HCT116 (cell line): ENCODE measurements at regions not wholly inside any gene's neighbourhood (a gene's known extent, or its start where the extent isn't known, plus 50 kb on each side); places are given as distances from the start of the nearest gene placed in this dataset.
"Not testable (repeated sequence)": the region's sequence is repeated elsewhere in the genome, so short reads cannot be mapped to it uniquely, and the experiment has no call there.

Experiments used
- ATAC-seq: fragments of 200-7000 bp; cut with Tn5 transposase; 2 replicates; pipeline ENCODE4 v1.9.1; 2020; ENCODE audit warnings: mild to moderate bottlenecking, moderate library complexity
- BruUV-seq: library from RNA; stranded (reverse); fragments of 400-500 nt; replicated peaks from 2 replicates; lab custom pipeline; 2021; lab: Mats Ljungman, UMichigan
- CTCF ChIA-PET: fragments of 300-600 bp; sonication (Branson Sonifier 250); formaldehyde crosslinking; loops from one replicate; lab custom pipeline; 2021; ENCODE audit warnings: antibody characterized with exemption; lab: Charles Lee
- POLR2A ChIA-PET: fragments of 300-600, 350-600 bp; sonication (Branson Sonifier 250); formaldehyde crosslinking; loops from one replicate; lab custom pipeline; 2021; ENCODE audit warnings: antibody characterized with exemption; lab: Charles Lee
- RAD21 ChIA-PET, 2 experiments: fragments of 300-600 bp; sonication (Branson Sonifier 250); formaldehyde crosslinking; loops; one replicate each; lab custom pipeline; 2023; ENCODE audit warnings: low total read pairs in 2 of 2; ENCODE audit not compliant: uncharacterized antibody in 2 of 2, unreplicated experiment in 2 of 2, low non-redundant PET in 1 of 2; lab: Charles Lee
- DNase-seq: peaks from one replicate; pipeline ENCODE4 v3.0.0-alpha.2; 2010; ENCODE audit warnings: low read depth, low spot score
- H2AFZ ChIP-seq: fragments of 200-600 bp; shearing (Covaris generic), sonication (generic); 2 replicates; pipeline ENCODE4 v1.6.1; 2017; ENCODE audit warnings: low read depth, mixed run types, mixed read lengths, antibody characterized with exemption, low read length; ENCODE audit not compliant: poor library complexity, severe bottlenecking
- H3K27ac ChIP-seq: 2 replicates; pipeline ENCODE4 v1.5.1; 2012; ENCODE audit warnings: low read depth, low read length
- H3K27me3 ChIP-seq: fragments of 200-600 bp; sonication (generic); 2 replicates; pipeline ENCODE4 v1.6.1; 2016; ENCODE audit warnings: mixed run types, low read length, mixed read lengths; ENCODE audit not compliant: insufficient read depth
- H3K36me3 ChIP-seq, 2 experiments: fragments of 200-500 bp in 1 of 2; fragments of 200-600 bp in 1 of 2; sonication (Bioruptor generic) in 1 of 2; sonication (generic) in 1 of 2; 2 replicates each; pipeline versions ENCODE4 v1.5.1 to v1.6.1; 2014 to 2016; ENCODE audit warnings: low read length in 2 of 2, inconsistent platforms in 1 of 2, mixed read lengths in 1 of 2, mixed run types in 1 of 2; ENCODE audit not compliant: insufficient read depth in 2 of 2, control insufficient read depth in 1 of 2
- H3K4me1 ChIP-seq, 2 experiments: fragments of 200-600 bp in 1 of 2; sonication (generic) in 1 of 2; 2 replicates each; pipeline versions ENCODE4 v1.5.1 to v1.6.1; 2012 to 2017; ENCODE audit warnings: low read length in 2 of 2, inconsistent platforms in 1 of 2, mild to moderate bottlenecking in 1 of 2, mixed read lengths in 1 of 2, mixed run types in 1 of 2, moderate library complexity in 1 of 2; ENCODE audit not compliant: insufficient read depth in 2 of 2, control insufficient read depth in 1 of 2
- H3K4me2 ChIP-seq: fragments of 200-600 bp; sonication (generic); 2 replicates; pipeline ENCODE4 v1.6.1; 2017; ENCODE audit warnings: mixed run types, low read length, mixed read lengths
- H3K4me3 ChIP-seq, 2 experiments: fragments of 200-600 bp in 1 of 2; sonication (generic) in 1 of 2; replicated peaks in 1 of 2; 2 replicates each; pipeline ENCODE4 v1.5.1; 2011 to 2016; ENCODE audit warnings: low read length in 2 of 2, control low read depth in 1 of 2, low read depth in 1 of 2, mild to moderate bottlenecking in 1 of 2, mixed read lengths in 1 of 2, mixed run types in 1 of 2
- H3K79me2 ChIP-seq: fragments of 200-600 bp; sonication (generic); 2 replicates; pipeline ENCODE4 v1.6.1; 2017; ENCODE audit warnings: mild to moderate bottlenecking, mixed run types, low read length, moderate library complexity, mixed read lengths; ENCODE audit not compliant: insufficient read depth
- H3K9ac ChIP-seq: fragments of 200-600 bp; sonication (generic); 2 replicates; pipeline ENCODE4 v1.6.1; 2016; ENCODE audit warnings: low read length, mixed read lengths
- H3K9me2 ChIP-seq: fragments of 200-600 bp; sonication (generic), shearing (Covaris generic); 2 replicates; pipeline ENCODE4 v1.6.1; 2017; ENCODE audit warnings: mixed run types, mild to moderate bottlenecking, moderate library complexity; ENCODE audit not compliant: insufficient read depth
- H3K9me3 ChIP-seq, 2 experiments: fragments of 200-500 bp in 1 of 2; fragments of 200-600 bp in 1 of 2; sonication (Bioruptor generic) in 1 of 2; sonication (generic) in 1 of 2; 2 replicates each; pipeline ENCODE4 v1.6.1; 2014 to 2017; ENCODE audit warnings: low read length in 2 of 2, mixed read lengths in 2 of 2, inconsistent platforms in 1 of 2, low read depth in 1 of 2, mild to moderate bottlenecking in 1 of 2, mixed run types in 1 of 2, moderate library complexity in 1 of 2; ENCODE audit not compliant: control insufficient read depth in 1 of 2, insufficient read depth in 1 of 2
- H4K20me1 ChIP-seq: fragments of 200-600 bp; sonication (generic), shearing (Covaris generic); 2 replicates; pipeline ENCODE4 v1.6.1; 2017; ENCODE audit warnings: mixed run types, mild to moderate bottlenecking, moderate library complexity; ENCODE audit not compliant: insufficient read depth
- EZH2phosphoT487 ChIP-seq: fragments of 200-600 bp; IDR thresholded peaks from 2 replicates; pipeline ENCODE4 v1.6.1; 2018; ENCODE audit warnings: antibody characterized with exemption, borderline replicate concordance
- intact Hi-C: fragments of 100-400 bp; cut with micrococcal nuclease; formaldehyde crosslinking; loops from 2 replicates; pipeline ENCODE4 v1.10.0; 2022
- TF ChIP-seq, protein P1 (sequence below): IDR thresholded peaks from 2 replicates; pipeline ENCODE4 v1.6.1; 2011; ENCODE audit warnings: mild to moderate bottlenecking, low read length, moderate library complexity; ENCODE audit not compliant: insufficient replicate concordance; ENCODE audit errors: extremely low read depth

DNA sequence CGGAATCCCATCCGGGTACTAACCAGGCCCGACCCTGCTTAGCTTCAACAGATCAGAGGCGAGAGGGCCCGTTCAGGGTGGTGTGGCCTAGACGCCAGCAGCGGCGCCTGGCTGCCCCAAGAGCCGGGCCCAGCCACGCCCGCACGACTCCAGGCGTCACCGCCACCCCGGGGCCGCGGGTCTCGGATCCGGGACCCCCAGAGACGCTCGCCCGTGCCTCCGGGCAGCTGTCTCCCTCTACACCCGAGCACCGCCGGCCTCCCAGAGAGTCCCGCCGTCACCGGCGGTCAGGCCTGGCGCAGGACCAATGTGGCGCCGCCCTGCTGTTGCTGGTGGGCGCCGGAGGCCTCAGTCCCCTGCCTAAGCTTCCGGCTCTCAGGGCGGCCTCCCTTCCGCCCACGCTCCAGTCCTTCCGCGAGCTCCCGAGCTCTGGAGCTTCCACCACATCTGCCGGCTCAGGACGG is 441.2 kb upstream of the DEFB115 start:
- CTCF ChIA-PET, result no interaction called here
- RAD21 ChIA-PET, result no interaction called here
- peak; percentile 36; the same call in 1 of the 2 replicates for ATAC-seq
- Histone ChIP-seq H3K9me3 (peaks cover 0 to 6% of the 10 kb centered on the region in 2 experiments; a peak in 1 of 4 replicates), H4K20me1 (no peaks in the 10 kb centered on the region), H3K9ac (no peak overlapping the region), H3K36me3 (no peaks in the 10 kb centered on the region), H3K4me3 (no peak overlapping the region), H3K27ac (no peak overlapping the region), H3K4me2 (no peak overlapping the region), H3K79me2 (no peaks in the 10 kb centered on the region), H3K27me3 (no peaks in the 10 kb centered on the region), H3K9me2 (no peaks in the 10 kb centered on the region), H3K4me1 (no peaks in the 10 kb centered on the region), H2AFZ (no peak overlapping the region)
- no peak for DNase-seq
- POLR2A ChIA-PET, result no interaction called here
- TF ChIP-seq, protein P1, sequence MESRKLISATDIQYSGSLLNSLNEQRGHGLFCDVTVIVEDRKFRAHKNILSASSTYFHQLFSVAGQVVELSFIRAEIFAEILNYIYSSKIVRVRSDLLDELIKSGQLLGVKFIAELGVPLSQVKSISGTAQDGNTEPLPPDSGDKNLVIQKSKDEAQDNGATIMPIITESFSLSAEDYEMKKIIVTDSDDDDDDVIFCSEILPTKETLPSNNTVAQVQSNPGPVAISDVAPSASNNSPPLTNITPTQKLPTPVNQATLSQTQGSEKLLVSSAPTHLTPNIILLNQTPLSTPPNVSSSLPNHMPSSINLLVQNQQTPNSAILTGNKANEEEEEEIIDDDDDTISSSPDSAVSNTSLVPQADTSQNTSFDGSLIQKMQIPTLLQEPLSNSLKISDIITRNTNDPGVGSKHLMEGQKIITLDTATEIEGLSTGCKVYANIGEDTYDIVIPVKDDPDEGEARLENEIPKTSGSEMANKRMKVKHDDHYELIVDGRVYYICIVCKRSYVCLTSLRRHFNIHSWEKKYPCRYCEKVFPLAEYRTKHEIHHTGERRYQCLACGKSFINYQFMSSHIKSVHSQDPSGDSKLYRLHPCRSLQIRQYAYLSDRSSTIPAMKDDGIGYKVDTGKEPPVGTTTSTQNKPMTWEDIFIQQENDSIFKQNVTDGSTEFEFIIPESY, result no peak
- no peak for TF ChIP-seq EZH2phosphoT487
- BruUV-seq, result no TSS peak
- intact Hi-C loops, result no loop called here

DNA sequence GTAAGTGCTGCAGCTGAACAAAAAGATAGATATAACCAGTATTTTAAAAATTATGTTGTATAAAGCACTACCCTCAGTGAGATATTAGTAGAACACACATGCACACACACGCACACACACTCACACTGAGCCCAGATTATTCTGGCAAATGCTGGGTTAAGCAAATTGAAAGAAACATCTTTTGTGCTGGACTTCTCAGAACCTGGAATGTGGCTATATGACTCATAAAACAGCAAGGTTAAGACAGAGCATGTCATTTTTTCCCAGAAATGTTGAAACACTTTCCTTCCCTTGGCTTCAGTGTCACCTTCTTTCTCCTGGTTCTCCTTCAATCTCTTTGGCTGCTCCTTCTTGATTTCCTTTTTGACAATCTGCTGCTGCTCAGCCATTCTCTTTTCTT is 435.8 kb upstream of the DEFB115 start:
- H3K4me1 ChIP-seq, H3K79me2 ChIP-seq, H3K27me3 ChIP-seq, ATAC-seq, H3K4me3 ChIP-seq, BruUV-seq, H3K9me2 ChIP-seq, intact Hi-C loops, H3K36me3 ChIP-seq, RAD21 ChIA-PET, CTCF ChIA-PET, H3K9ac ChIP-seq, H3K27ac ChIP-seq, H3K9me3 ChIP-seq, H4K20me1 ChIP-seq, POLR2A ChIA-PET, H2AFZ ChIP-seq, DNase-seq, H3K4me2 ChIP-seq: not testable (repeated sequence)

GRCh38 chr20:30824666-30825065 is 432.8 kb upstream of the DEFB115 start:
- H3K79me2 ChIP-seq, H4K20me1 ChIP-seq, CTCF ChIA-PET, H3K9me2 ChIP-seq, H3K27ac ChIP-seq, H3K4me1 ChIP-seq, RAD21 ChIA-PET, H3K4me3 ChIP-seq, H3K9me3 ChIP-seq, POLR2A ChIA-PET, DNase-seq, H3K36me3 ChIP-seq, intact Hi-C loops, H2AFZ ChIP-seq, H3K9ac ChIP-seq, H3K4me2 ChIP-seq, BruUV-seq, ATAC-seq, H3K27me3 ChIP-seq: not testable (repeated sequence)

DNA sequence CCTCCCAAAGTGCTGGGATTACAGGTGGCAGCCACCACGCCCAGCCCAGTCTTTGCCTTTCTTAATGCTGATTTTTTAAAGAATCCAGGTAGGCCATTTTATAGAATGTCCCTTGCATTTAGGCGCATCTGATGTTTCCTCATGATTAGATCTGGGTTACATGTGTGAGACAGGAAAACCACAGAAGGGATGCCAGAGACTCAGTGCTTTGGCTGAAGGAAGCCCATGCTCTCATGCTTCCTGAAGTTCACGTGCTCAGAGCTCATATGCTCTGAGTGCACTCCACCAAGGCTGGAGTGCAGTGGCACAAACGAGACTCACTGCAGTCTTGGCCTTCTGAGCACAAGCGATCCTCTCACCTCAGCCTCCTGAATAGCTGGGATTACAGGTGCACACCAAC is 411.5 kb upstream of the DEFB115 start:
- BruUV-seq, RAD21 ChIA-PET, H3K27ac ChIP-seq, POLR2A ChIA-PET, intact Hi-C loops, H3K4me3 ChIP-seq, H4K20me1 ChIP-seq, H3K9ac ChIP-seq, H3K36me3 ChIP-seq, H3K27me3 ChIP-seq, ATAC-seq, H3K79me2 ChIP-seq, H3K4me2 ChIP-seq, DNase-seq, CTCF ChIA-PET, H3K9me2 ChIP-seq, H3K4me1 ChIP-seq, H2AFZ ChIP-seq, H3K9me3 ChIP-seq: not testable (repeated sequence)
